ENCODE measurements at regions not wholly inside any gene's neighbourhood (a gene's known extent, or its start where the extent isn't known, plus 50 kb on each side); places are given as distances from the start of the nearest gene placed in this dataset.
A peak's percentile ranks its signal among the peaks of the same experiment; 100 is the strongest.

GRCh38 chr15:31248951-31249350 lies 77.7 kb upstream of the KLF13 start:
- DNase-seq (ENCODE audit: low read depth, low spot score) = no peak
- Histone ChIP-seq H3K9ac (ENCODE audit: insufficient read length) (no peak overlapping the region), H3K27ac (no peak overlapping the region), H3K4me3 (no peak overlapping the region), H3K9me3 (ENCODE audit: low read depth, low read length) (no peaks in the 10 kb centered on the region), H3K36me3 (ENCODE audit: insufficient read depth, low read length) (no peaks in the 10 kb centered on the region)
- TF ChIP-seq EZH2 (IDR thresholded peaks at IDR 0.05) (no peak), FOXP2 (optimal IDR thresholded peaks at IDR 0.05; ENCODE audit: control extremely low read depth, extremely low read length, insufficient read depth) (no peak), POLR2AphosphoS5 (IDR thresholded peaks at IDR 0.05; ENCODE audit: borderline replicate concordance, low read depth, low read length) (no peak)

GRCh38 chr15:31250033-31250432 lies 76.6 kb upstream of the KLF13 start:
- no peak overlapping the region for H3K4me3 ChIP-seq
- H3K36me3 ChIP-seq (ENCODE audit: insufficient read depth, low read length) = no peaks in the 10 kb centered on the region
- H3K9ac ChIP-seq (ENCODE audit: insufficient read length) = no peak overlapping the region
- no peak overlapping the region for H3K27ac ChIP-seq
- no peak for DNase-seq (ENCODE audit: low read depth, low spot score)
- no peak for TF ChIP-seq EZH2 (IDR thresholded peaks at IDR 0.05)
- TF ChIP-seq FOXP2 (optimal IDR thresholded peaks at IDR 0.05; ENCODE audit: control extremely low read depth, extremely low read length, insufficient read depth) = no peak
- no peak for TF ChIP-seq POLR2AphosphoS5 (IDR thresholded peaks at IDR 0.05; ENCODE audit: borderline replicate concordance, low read depth, low read length)
- no peaks in the 10 kb centered on the region for H3K9me3 ChIP-seq (ENCODE audit: low read depth, low read length)

- H3K9me3 ChIP-seq (ENCODE audit: low read depth, low read length) = no peaks in the 10 kb centered on the region
- no peak for DNase-seq (ENCODE audit: low read depth, low spot score)
- no peak overlapping the region for H3K4me3 ChIP-seq
- no peak overlapping the region for H3K27ac ChIP-seq
- no peak for TF ChIP-seq EZH2 (IDR thresholded peaks at IDR 0.05)
- TF ChIP-seq FOXP2 (optimal IDR thresholded peaks at IDR 0.05; ENCODE audit: control extremely low read depth, extremely low read length, insufficient read depth) = no peak
- TF ChIP-seq POLR2AphosphoS5 (IDR thresholded peaks at IDR 0.05; ENCODE audit: borderline replicate concordance, low read depth, low read length) = no peak
- no peak overlapping the region for H3K9ac ChIP-seq (ENCODE audit: insufficient read length)
- no peaks in the 10 kb centered on the region for H3K36me3 ChIP-seq (ENCODE audit: insufficient read depth, low read length)
Measured at GRCh38 chr15:31251165-31251564, 75.5 kb upstream of the KLF13 start.

GRCh38 chr15:31252171-31252785 lies 74.4 kb upstream of the KLF13 start:
- no peaks in the 10 kb centered on the region for H3K9me3 ChIP-seq (ENCODE audit: low read depth, low read length)
- TF ChIP-seq EZH2 (IDR thresholded peaks at IDR 0.05) (no peak), POLR2AphosphoS5 (IDR thresholded peaks at IDR 0.05; ENCODE audit: borderline replicate concordance, low read depth, low read length) (no peak), FOXP2 (optimal IDR thresholded peaks at IDR 0.05; ENCODE audit: control extremely low read depth, extremely low read length, insufficient read depth) (no peak)
- H3K9ac ChIP-seq (ENCODE audit: insufficient read length) = no peak overlapping the region
- H3K27ac ChIP-seq = no peak overlapping the region
- H3K4me3 ChIP-seq = no peak overlapping the region
- H3K36me3 ChIP-seq (ENCODE audit: insufficient read depth, low read length) = no peaks in the 10 kb centered on the region
- no peak for DNase-seq (ENCODE audit: low read depth, low spot score)

GRCh38 chr15:31254431-31255175 lies 72.0 kb upstream of the KLF13 start:
- no peak overlapping the region for H3K9ac ChIP-seq (ENCODE audit: insufficient read length)
- DNase-seq (ENCODE audit: low read depth, low spot score) = no peak
- no peaks in the 10 kb centered on the region for H3K9me3 ChIP-seq (ENCODE audit: low read depth, low read length)
- no peak for TF ChIP-seq EZH2 (IDR thresholded peaks at IDR 0.05)
- no peak for TF ChIP-seq POLR2AphosphoS5 (IDR thresholded peaks at IDR 0.05; ENCODE audit: borderline replicate concordance, low read depth, low read length)
- no peak for TF ChIP-seq FOXP2 (optimal IDR thresholded peaks at IDR 0.05; ENCODE audit: control extremely low read depth, extremely low read length, insufficient read depth)
- H3K27ac ChIP-seq = no peak overlapping the region
- H3K36me3 ChIP-seq (ENCODE audit: insufficient read depth, low read length) = no peaks in the 10 kb centered on the region
- H3K4me3 ChIP-seq = peak overlapping the region; percentile 58

GRCh38 chr15:31255176-31255510 lies 71.5 kb upstream of the KLF13 start:
- no peak overlapping the region for H3K9ac ChIP-seq (ENCODE audit: insufficient read length)
- TF ChIP-seq POLR2AphosphoS5 (IDR thresholded peaks at IDR 0.05; ENCODE audit: borderline replicate concordance, low read depth, low read length) = no peak
- no peak overlapping the region for H3K27ac ChIP-seq
- H3K4me3 ChIP-seq = no peak overlapping the region
- H3K36me3 ChIP-seq (ENCODE audit: insufficient read depth, low read length) = no peaks in the 10 kb centered on the region
- DNase-seq (ENCODE audit: low read depth, low spot score) = no peak
- no peaks in the 10 kb centered on the region for H3K9me3 ChIP-seq (ENCODE audit: low read depth, low read length)

GRCh38 chr15:31255732-31256377 lies 70.8 kb upstream of the KLF13 start:
- Histone ChIP-seq H3K27ac (no peak overlapping the region), H3K4me3 (no peak overlapping the region), H3K36me3 (ENCODE audit: insufficient read depth, low read length) (no peaks in the 10 kb centered on the region), H3K9ac (ENCODE audit: insufficient read length) (no peak overlapping the region), H3K9me3 (ENCODE audit: low read depth, low read length) (no peaks in the 10 kb centered on the region)
- DNase-seq (ENCODE audit: low read depth, low spot score) = no peak
- TF ChIP-seq POLR2AphosphoS5 (IDR thresholded peaks at IDR 0.05; ENCODE audit: borderline replicate concordance, low read depth, low read length) (no peak), FOXP2 (optimal IDR thresholded peaks at IDR 0.05; ENCODE audit: control extremely low read depth, extremely low read length, insufficient read depth) (no peak), EZH2 (IDR thresholded peaks at IDR 0.05) (no peak)

- Histone ChIP-seq H3K4me3 (no peak overlapping the region), H3K9ac (ENCODE audit: insufficient read length) (no peak overlapping the region)
- TF ChIP-seq FOXP2 (optimal IDR thresholded peaks at IDR 0.05; ENCODE audit: control extremely low read depth, extremely low read length, insufficient read depth) = no peak
- no peak for TF ChIP-seq POLR2AphosphoS5 (IDR thresholded peaks at IDR 0.05; ENCODE audit: borderline replicate concordance, low read depth, low read length)
- no peak for TF ChIP-seq EZH2 (IDR thresholded peaks at IDR 0.05)
Measured at GRCh38 chr15:31256378-31257265, 70.0 kb upstream of the KLF13 start.

More at GRCh38 chr15:31256378-31257265, 70.0 kb upstream of the KLF13 start:
- H3K36me3 ChIP-seq (ENCODE audit: insufficient read depth, low read length) = no peaks in the 10 kb centered on the region
- DNase-seq (ENCODE audit: low read depth, low spot score) = no peak
- H3K9me3 ChIP-seq (ENCODE audit: low read depth, low read length) = no peaks in the 10 kb centered on the region
- H3K27ac ChIP-seq = no peak overlapping the region

Data from SK-N-MC (cell line).